Stomach (tissue), 8 donors: ENCODE measurements at regions not wholly inside any gene's neighbourhood (a gene's known extent, or its start where the extent isn't known, plus 50 kb on each side); places are given as distances from the start of the nearest gene placed in this dataset.

ENCODE experiments used
- DNase-seq, 2 donors: peaks; one replicate each; pipeline versions ENCODE4 v3.0.0 to v3.0.0-alpha.2; 2013 to 2019
- H3K27ac ChIP-seq, 5 donors: fragments of 200-600 bp in 4 of 5; sonication (generic) in 4 of 5; one replicate each; pipeline ENCODE4 v1.5.1; 2013 to 2019; ENCODE audit warnings: mild to moderate bottlenecking in 1 of 5, moderate library complexity in 1 of 5
- H3K27me3 ChIP-seq, 3 donors: fragments of 200-600 bp; sonication (generic); one replicate each; pipeline ENCODE4 v1.5.1; 2017 to 2019; ENCODE audit warnings: mixed run types in 1 of 3
- H3K36me3 ChIP-seq, 4 donors: fragments of 200-600 bp; sonication (generic); 1 replicate in 3 of 4; 2 replicates in 1 of 4; pipeline ENCODE4 v1.5.1; 2016 to 2019
- H3K4me1 ChIP-seq, 4 donors: fragments of 200-600 bp; sonication (generic); one replicate each; pipeline ENCODE4 v1.5.1; 2016 to 2019
- H3K4me3 ChIP-seq, 4 donors: fragments of 200-600 bp; sonication (generic) in 3 of 4; one replicate each; pipeline ENCODE4 v1.5.1; 2016 to 2019; ENCODE audit warnings: mild to moderate bottlenecking in 1 of 4
- H3K9me3 ChIP-seq, 4 donors: fragments of 200-600 bp; sonication (generic); one replicate each; pipeline ENCODE4 v1.5.1; 2016 to 2019
- EP300 ChIP-seq: sonication (generic); formaldehyde crosslinking; IDR thresholded peaks from one replicate; pipeline ENCODE4 v1.6.1; 2017; ENCODE audit warnings: antibody characterized with exemption
- POLR2A ChIP-seq, 4 donors: fragments of 450-650 bp; IDR thresholded peaks; one replicate each; pipeline ENCODE4 v1.6.1; 2016; ENCODE audit warnings: antibody characterized with exemption in 4 of 4, control low read depth in 2 of 4, mild to moderate bottlenecking in 1 of 4, moderate library complexity in 1 of 4
- POLR2AphosphoS5 ChIP-seq, 3 donors: sonication (generic); formaldehyde crosslinking; IDR thresholded peaks; one replicate each; pipeline ENCODE4 v1.6.1; 2016; ENCODE audit warnings: antibody characterized with exemption in 3 of 3
- WGBS, 5 donors: extraction: QIAGEN DNeasy Blood & Tissue Kit in 3 of 5; methylation state at CpG; one replicate each; pipeline versions ENCODE4 v1.1.5 to v1.1.7; 2013 to 2018; 5-methylcytosine and 5-hydroxymethylcytosine counted together
- intact Hi-C: fragments of 100-400 bp; cut with DNase I; formaldehyde crosslinking; loops from one replicate; pipeline ENCODE4 v1.15.1; 2023; ENCODE audit warnings: low total_unique reads
- TF ChIP-seq, protein P1 (sequence below), 7 experiments: fragments of 450-650 bp in 4 of 7; fragments of 200-600 bp in 3 of 7; sonication (generic) in 3 of 7; IDR thresholded peaks; one replicate each; pipeline ENCODE4 v1.5.1; 2016 to 2019; ENCODE audit warnings: antibody characterized with exemption in 7 of 7, control low read depth in 2 of 7, mild to moderate bottlenecking in 1 of 7
- donor health status: healthy with polysubstance abuse.
- donor health status: Bipolar disorder and iron deficiency.
- donor health status: healthy.

DNA sequence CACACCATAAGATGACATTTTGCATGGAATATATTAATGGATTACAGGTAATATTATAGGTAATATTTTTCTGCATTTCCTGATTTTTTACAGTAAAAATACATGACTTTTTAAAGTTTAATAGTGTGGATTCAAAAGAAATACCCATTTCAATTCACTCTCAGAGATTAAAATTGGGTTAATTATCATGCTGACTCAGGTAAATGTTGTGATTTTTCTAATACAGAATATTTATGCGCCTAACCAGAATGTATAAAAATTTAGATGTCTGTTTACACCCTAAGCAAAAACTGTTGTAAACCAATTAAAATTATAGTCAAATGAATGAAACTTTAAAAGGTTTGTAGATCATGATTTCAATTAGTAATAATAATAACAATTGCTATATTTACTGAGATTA lies 117.2 kb upstream of the FLRT2 start:
- Histone ChIP-seq H3K4me1 (peaks cover 0 to 9% (median 0%) of the 10 kb centered on the region in 4 donors), H3K9me3 (no peaks in the 10 kb centered on the region), H3K27me3 (no peaks in the 10 kb centered on the region), H3K27ac (no peak overlapping the region), H3K4me3 (no peak overlapping the region), H3K36me3 (no peaks in the 10 kb centered on the region)
- DNase-seq = no peak
- 95 to 100% (median 98%) methylated on average over 1 of the region's 1 CpG for WGBS, 5 donors
- TF ChIP-seq, protein P1, sequence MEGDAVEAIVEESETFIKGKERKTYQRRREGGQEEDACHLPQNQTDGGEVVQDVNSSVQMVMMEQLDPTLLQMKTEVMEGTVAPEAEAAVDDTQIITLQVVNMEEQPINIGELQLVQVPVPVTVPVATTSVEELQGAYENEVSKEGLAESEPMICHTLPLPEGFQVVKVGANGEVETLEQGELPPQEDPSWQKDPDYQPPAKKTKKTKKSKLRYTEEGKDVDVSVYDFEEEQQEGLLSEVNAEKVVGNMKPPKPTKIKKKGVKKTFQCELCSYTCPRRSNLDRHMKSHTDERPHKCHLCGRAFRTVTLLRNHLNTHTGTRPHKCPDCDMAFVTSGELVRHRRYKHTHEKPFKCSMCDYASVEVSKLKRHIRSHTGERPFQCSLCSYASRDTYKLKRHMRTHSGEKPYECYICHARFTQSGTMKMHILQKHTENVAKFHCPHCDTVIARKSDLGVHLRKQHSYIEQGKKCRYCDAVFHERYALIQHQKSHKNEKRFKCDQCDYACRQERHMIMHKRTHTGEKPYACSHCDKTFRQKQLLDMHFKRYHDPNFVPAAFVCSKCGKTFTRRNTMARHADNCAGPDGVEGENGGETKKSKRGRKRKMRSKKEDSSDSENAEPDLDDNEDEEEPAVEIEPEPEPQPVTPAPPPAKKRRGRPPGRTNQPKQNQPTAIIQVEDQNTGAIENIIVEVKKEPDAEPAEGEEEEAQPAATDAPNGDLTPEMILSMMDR (IDR thresholded peaks at IDR 0.05) = no peak
- TF ChIP-seq POLR2A (IDR thresholded peaks at IDR 0.05) (no peak), POLR2AphosphoS5 (IDR thresholded peaks at IDR 0.05) (no peak), EP300 (no peak)
- intact Hi-C loops = no loop called here

DNA sequence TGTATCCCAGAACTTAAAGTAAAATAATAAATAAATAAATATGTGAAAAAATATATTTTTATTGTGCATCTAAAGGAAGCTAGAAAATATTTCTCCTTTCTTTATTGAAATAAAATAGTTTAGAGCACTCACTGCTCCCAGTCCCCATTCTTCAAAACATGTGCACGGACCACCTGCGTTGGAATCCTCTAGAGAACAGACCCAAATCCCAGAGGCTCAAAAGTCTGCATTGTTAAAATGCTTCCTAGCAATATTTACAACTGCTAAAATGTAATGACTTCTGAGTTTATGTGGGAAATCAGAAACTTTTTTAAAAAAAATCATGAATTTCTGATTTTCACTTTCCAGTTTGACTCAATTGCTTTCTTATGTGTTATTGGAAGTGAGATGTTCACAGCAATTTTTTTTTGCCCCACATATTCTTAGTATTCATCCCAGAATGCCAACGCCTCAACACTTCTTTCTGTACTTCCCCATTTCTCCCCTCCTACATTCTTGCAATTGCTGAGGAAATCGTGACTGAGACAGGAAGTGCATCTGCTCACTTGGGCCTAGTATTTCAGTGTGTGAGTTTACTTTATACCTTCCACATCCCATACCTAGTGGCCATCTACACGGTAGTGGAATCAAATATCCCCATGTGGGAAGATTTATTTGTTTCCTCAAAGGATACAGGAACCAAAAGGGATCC lies 116.0 kb upstream of the FLRT2 start:
- 75 to 85% (median 76%) methylated on average over 5 of the region's 5 CpGs for WGBS, 5 donors
- Histone ChIP-seq H3K9me3 (no peaks in the 10 kb centered on the region), H3K4me1 (peaks cover 0 to 9% (median 0%) of the 10 kb centered on the region in 4 donors), H3K4me3 (no peak overlapping the region), H3K27me3 (no peaks in the 10 kb centered on the region), H3K27ac (no peak overlapping the region), H3K36me3 (no peaks in the 10 kb centered on the region)
- no peak for DNase-seq
- TF ChIP-seq POLR2AphosphoS5 (IDR thresholded peaks at IDR 0.05) (no peak), EP300 (no peak), POLR2A (IDR thresholded peaks at IDR 0.05) (no peak)
- TF ChIP-seq, protein P1 (IDR thresholded peaks at IDR 0.05) = no peak
- intact Hi-C loops = no loop called here

DNA sequence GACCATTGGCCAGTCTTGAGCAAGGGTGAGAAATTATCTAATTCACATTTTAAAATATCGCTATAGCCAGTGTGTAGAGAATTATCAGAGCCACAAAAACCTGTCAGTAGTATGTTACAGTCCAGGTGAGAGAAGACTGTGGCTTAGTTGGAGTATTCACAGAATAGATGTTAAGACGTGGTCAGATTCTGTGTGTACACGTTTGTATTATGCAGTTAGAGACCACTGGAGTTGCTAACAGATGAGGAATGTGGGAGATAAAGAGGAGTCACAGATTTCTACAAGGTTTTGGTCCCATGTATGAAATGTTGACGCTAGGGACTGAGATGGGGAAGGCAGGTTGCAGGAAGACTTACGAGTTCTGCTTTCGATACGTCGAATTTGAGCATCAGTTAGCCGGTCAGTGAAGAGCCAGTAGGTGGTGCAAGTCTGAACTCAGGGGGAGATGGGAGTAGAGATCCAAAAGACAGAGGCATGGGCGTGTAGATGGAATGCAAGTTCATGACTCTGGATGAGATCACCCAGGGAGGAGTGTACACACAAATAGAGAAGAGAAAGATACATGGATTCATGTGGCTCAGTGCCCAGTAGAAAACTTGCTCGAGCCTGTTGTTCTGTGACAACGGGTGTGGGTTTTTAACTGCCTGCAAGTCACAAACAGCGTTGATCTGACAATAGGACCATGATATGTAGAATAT lies 114.8 kb upstream of the FLRT2 start:
- Histone ChIP-seq H3K36me3 (no peaks in the 10 kb centered on the region), H3K27me3 (no peaks in the 10 kb centered on the region), H3K27ac (no peak overlapping the region), H3K4me1 (peaks cover 0 to 9% (median 0%) of the 10 kb centered on the region in 4 donors), H3K9me3 (no peaks in the 10 kb centered on the region), H3K4me3 (no peak overlapping the region)
- DNase-seq = peak in 1 of 2 donors; percentile 89
- intact Hi-C loops = no loop called here
- 68 to 71% (median 70%) methylated on average over 13 of the region's 13 CpGs for WGBS, 5 donors
- TF ChIP-seq POLR2AphosphoS5 (IDR thresholded peaks at IDR 0.05) (peak in 1 of 3 donors; percentile 22), EP300 (no peak), POLR2A (IDR thresholded peaks at IDR 0.05) (no peak)
- TF ChIP-seq, protein P1 (IDR thresholded peaks at IDR 0.05) = no peak

DNA sequence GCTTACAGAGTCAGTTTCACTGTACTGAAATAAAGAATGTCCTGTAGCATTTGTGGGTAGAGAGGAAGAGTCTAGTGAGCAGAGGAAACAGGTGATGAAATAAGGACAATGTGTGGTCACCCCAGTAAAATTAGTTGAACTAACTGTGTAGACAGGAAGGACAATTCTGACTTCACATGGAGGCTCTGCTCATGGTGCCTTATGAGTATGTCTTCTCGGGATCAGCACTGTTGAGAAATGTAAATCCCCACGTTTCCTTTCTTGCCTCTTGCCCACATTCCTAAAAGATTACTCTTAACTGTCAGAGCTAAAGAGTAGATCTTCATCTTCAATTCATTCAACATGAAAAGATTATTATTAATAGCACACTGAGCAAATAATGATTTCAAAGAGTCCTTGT lies 113.2 kb upstream of the FLRT2 start:
- Histone ChIP-seq H3K4me3 (no peak overlapping the region), H3K36me3 (no peaks in the 10 kb centered on the region), H3K27ac (no peak overlapping the region), H3K27me3 (no peaks in the 10 kb centered on the region), H3K4me1 (peaks cover 0 to 9% (median 0%) of the 10 kb centered on the region in 4 donors), H3K9me3 (no peaks in the 10 kb centered on the region)
- WGBS, 5 donors = 6 to 30% (median 15%) methylated on average over 2 of the region's 2 CpGs
- TF ChIP-seq EP300 (no peak), POLR2AphosphoS5 (IDR thresholded peaks at IDR 0.05) (no peak), POLR2A (IDR thresholded peaks at IDR 0.05) (no peak)
- TF ChIP-seq, protein P1 (IDR thresholded peaks at IDR 0.05) = no peak
- DNase-seq = peak in 1 of 2 donors; percentile 19
- intact Hi-C loops = no loop called here
